Medulla oblongata (tissue), 1 donor: ENCODE measurements at regions not wholly inside any gene's neighbourhood (a gene's known extent, or its start where the extent isn't known, plus 50 kb on each side); places are given as distances from the start of the nearest gene placed in this dataset.
"Not testable (repeated sequence)": the region's sequence is repeated elsewhere in the genome, so short reads cannot be mapped to it uniquely, and the experiment has no call there.

Experiments used
- DNase-seq: peaks from one replicate; pipeline ENCODE4 v3.0.0-alpha.2; 2015; ENCODE audit errors: extremely low spot score

DNA sequence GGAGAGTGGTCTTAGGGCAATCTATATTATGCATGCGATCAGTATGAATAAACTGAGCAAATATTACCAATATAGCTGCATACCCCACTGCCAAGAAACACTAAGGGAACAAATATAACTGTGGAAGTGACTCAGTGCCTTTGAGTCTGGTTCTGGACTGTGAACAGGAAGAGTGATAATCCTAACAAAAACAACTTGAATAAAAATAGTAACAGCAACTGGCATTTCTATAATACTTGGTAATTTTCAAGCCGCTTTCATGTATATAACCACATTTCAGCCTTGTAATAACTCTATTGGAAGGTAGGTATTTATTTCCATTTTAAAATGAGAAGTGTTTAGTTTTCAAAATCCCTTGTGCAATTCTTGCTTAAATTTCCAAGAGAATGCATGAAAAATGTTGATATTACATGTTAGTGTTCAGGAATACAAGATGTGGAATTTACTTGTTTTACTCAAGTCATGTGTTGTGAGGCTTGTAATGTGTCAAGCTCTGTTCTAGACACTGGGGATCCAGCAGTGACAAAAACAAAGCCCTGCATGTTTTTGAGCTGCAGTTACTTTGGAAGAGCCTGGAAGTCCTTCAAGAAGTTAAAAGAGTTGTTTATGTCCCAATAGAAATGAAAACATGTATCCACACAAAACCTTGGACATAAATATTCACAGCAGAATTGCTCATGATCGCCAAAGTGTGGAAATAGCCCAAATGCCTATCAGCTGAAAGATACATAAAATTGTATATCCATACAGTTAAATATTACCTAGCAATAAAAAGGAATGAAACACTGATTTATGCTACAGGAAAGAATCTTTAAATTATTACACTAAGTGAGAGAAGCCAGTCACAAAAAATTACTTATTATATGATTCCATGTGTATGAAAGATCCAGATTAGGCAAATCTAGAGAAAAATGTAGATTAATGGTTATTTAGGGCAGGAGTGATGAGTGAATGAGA lies 338.1 kb upstream of the TMEM132C start:
- DNase-seq: no peak

DNA sequence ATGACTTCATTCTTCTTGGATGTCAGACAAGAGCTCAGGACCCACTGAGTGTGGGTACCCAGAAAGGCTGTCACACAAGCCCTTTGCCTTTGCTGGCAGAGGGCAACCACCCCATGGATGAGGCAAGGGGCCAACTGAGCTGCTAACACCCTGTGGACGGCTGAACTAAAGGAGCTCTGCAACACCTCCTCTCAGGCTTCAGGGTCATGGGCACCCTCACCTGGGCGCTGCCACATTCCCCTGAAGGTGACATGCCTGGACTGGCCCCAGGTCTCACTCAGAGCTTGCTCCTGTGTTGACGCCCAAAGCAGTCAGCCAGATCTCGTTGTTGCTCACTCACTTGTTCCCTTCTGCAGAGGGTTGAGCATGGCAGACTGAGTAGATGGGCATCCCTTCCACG lies 336.8 kb upstream of the TMEM132C start:
- no peak for DNase-seq

- no peak for DNase-seq
These were observed 332.6 kb upstream of the TMEM132C start for GRCh38 chr12:127934409-127934808.

- no peak for DNase-seq
These were observed 330.5 kb upstream of the TMEM132C start for GRCh38 chr12:127936463-127936862.

GRCh38 chr12:127941332-127941731 lies 325.6 kb upstream of the TMEM132C start:
- DNase-seq: no peak

- DNase-seq: no peak
These were observed 324.0 kb upstream of the TMEM132C start for GRCh38 chr12:127942981-127943380.

GRCh38 chr12:127943481-127944210 lies 323.3 kb upstream of the TMEM132C start:
- no peak for DNase-seq

DNA sequence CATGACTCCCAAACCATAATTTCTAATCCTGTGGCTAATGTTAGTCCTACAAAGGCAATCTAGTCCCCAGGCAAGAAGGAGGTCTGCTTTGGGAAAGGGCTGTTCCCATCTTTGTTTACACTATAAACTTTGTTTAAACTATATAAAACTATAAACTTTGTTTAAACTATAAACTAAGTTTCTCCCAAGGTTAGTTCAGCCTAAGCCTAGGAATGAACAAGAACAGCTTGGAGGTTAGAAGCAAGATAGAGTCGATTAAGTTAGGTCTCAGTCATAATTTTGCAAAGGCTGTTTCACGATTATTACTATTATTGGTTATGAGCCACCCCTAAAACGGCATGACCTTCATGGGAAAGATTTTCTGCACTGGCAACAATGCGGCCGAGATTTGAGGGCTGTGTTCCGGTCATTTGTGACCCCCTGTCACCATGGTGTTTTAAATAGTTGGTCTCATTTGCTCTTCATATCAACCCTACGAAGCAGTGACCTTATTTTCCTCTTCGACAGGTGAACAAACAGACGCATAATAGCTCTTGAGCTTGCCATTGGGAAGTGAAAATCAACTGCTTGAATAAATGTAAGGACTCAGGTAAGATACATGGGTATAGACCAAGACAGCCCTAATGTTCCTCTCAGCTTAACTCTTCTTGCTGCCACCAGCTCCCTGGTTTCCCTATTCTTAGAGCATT lies 322.6 kb upstream of the TMEM132C start:
- DNase-seq: no peak

- DNase-seq: no peak
These were observed 309.8 kb upstream of the TMEM132C start for GRCh38 chr12:127957001-127957660.

GRCh38 chr12:127962303-127962702 lies 304.7 kb upstream of the TMEM132C start:
- DNase-seq: no peak

DNA sequence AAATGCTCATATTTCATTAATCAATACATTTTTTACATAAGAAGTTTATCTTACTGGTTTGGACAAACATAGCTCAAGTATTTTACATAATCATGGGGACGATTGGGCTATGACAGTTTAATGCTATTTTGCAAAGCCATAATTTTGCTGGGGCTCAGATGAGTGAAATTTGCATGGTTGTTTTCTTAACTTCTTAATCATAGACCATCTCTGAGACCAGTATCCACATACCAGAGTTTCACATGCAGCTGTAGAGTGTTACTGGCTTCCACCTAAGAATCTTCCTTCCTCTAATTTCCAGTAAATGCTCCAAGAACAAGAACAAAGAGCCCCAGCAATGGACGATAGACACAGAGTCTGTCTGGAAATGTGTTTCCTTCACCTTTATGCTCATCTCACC lies 303.0 kb upstream of the TMEM132C start:
- DNase-seq: no peak

- no peak for DNase-seq
These were observed 302.3 kb upstream of the TMEM132C start for GRCh38 chr12:127964717-127965116.

GRCh38 chr12:127966331-127966730 lies 300.6 kb upstream of the TMEM132C start:
- no peak for DNase-seq

GRCh38 chr12:127970491-127970890 lies 296.5 kb upstream of the TMEM132C start:
- no peak for DNase-seq

GRCh38 chr12:127980585-127980984 lies 286.4 kb upstream of the TMEM132C start:
- no peak for DNase-seq

DNA sequence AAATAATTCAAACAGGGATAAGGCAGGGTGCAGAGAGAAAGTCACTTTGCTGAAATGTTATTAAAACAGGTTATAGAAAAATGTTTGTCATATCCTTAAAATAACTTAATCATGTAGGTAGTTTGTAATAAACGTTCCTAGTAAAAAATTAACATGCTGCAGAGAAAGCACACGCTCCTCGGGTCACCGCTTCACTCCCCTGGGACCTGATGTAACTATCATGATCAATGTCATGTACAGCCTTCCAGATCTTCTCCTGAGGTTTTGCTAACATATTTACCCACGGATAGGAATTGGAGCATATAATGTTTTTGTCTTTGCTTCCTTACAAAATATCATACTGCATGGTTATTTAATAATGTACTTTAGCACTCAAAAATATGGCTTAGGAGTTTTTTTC lies 285.1 kb upstream of the TMEM132C start:
- DNase-seq: no peak

DNA sequence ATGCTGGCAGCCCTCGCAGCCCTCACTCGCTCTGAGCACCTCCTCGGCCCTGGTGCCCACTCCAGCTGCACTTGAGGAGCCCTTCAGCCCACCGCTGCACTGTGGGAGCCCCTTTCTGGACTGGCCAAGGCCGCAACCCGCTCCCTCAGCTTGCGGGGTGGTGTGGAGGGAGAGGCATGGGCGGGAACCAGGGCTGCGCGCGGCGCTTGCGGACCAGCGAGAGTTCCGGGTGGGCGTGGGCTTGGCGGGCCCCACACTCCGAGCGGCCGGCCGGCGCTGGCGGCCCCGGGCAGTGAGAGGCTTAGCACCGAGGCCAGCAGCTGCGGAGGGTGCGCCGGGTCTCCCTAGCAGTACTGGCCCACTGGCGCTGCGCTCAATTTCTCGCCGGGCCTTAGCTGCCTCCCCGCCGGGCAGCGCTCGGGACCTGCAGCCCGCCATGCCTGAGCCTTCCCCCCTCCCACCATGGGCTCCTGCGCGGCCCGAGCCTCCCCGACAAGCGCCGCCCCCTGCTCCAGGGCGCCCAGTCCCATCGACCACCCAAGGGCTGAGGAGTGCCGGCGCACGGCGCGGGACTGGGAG lies 283.7 kb upstream of the TMEM132C start:
- DNase-seq: not testable (repeated sequence)

GRCh38 chr12:127984386-127985055 lies 282.4 kb upstream of the TMEM132C start:
- DNase-seq: no peak

- no peak for DNase-seq
These were observed 279.6 kb upstream of the TMEM132C start for GRCh38 chr12:127987199-127987901.

- no peak for DNase-seq
These were observed 275.5 kb upstream of the TMEM132C start for GRCh38 chr12:127991485-127991884.
